ENCODE measurements at regions not wholly inside any gene's neighbourhood (a gene's known extent, or its start where the extent isn't known, plus 50 kb on each side); places are given as distances from the start of the nearest gene placed in this dataset.
"Not testable (repeated sequence)": the region's sequence is repeated elsewhere in the genome, so short reads cannot be mapped to it uniquely, and the experiment has no call there.

DNA sequence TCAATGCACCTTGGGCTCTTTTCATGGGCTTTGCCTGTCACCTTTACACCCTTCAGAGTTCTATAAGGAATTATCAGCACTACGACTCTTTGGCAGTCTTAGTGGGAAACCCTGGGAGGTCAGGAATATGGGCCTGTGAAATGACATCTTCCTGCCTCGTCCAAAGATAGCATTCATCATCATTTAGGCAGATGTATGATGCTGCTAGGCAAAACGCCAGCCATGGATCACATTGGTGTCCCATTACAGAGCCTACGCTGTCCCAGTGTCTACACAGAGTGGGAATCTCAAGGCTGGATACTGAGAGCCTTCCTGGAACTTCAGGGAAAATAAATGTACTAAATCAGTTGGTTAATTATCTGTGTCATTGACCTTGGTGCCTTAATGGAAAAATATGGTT is 259.4 kb upstream of the CELF2 start:
- Mint-ChIP-seq H3K27me3 (ENCODE audit: unreplicated experiment) (no peaks in the 10 kb centered on the region), H3K4me1 (ENCODE audit: unreplicated experiment) (no peaks in the 10 kb centered on the region), H3K4me3 (ENCODE audit: unreplicated experiment) (no peak overlapping the region), H3K27ac (ENCODE audit: unreplicated experiment) (no peak overlapping the region), H3K36me3 (ENCODE audit: low read depth, unreplicated experiment) (no peaks in the 10 kb centered on the region), H3K9me3 (ENCODE audit: unreplicated experiment) (no peaks in the 10 kb centered on the region)
- no peak for DNase-seq (ENCODE audit: low spot score)
- TF ChIP-seq, protein P1, sequence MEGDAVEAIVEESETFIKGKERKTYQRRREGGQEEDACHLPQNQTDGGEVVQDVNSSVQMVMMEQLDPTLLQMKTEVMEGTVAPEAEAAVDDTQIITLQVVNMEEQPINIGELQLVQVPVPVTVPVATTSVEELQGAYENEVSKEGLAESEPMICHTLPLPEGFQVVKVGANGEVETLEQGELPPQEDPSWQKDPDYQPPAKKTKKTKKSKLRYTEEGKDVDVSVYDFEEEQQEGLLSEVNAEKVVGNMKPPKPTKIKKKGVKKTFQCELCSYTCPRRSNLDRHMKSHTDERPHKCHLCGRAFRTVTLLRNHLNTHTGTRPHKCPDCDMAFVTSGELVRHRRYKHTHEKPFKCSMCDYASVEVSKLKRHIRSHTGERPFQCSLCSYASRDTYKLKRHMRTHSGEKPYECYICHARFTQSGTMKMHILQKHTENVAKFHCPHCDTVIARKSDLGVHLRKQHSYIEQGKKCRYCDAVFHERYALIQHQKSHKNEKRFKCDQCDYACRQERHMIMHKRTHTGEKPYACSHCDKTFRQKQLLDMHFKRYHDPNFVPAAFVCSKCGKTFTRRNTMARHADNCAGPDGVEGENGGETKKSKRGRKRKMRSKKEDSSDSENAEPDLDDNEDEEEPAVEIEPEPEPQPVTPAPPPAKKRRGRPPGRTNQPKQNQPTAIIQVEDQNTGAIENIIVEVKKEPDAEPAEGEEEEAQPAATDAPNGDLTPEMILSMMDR (IDR thresholded peaks at IDR 0.05; ENCODE audit: unreplicated experiment) = no peak

DNA sequence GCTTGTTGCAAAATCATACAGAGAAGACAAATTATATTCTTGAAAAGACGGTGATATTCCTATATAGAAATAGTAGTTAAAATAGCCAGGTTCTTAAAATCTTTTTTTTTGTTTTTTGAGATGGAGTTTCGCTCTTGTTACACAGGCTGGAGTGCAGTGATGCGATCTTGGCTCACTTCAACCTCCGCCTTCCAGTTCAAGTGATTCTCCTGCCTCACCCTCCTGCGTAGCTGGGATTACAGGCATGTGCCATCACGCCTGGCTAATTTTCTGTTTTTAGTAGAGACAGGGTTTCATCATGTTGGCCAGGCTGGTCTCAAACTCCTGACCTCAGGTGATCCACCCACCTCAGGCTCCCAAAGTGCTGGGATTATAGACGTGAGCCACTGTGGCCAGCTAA is 257.9 kb upstream of the CELF2 start:
- not testable (repeated sequence) for H3K27ac Mint-ChIP-seq (ENCODE audit: unreplicated experiment); DNase-seq (ENCODE audit: low spot score); H3K36me3 Mint-ChIP-seq (ENCODE audit: low read depth, unreplicated experiment); H3K4me1 Mint-ChIP-seq (ENCODE audit: unreplicated experiment); H3K4me3 Mint-ChIP-seq (ENCODE audit: unreplicated experiment); H3K9me3 Mint-ChIP-seq (ENCODE audit: unreplicated experiment); H3K27me3 Mint-ChIP-seq (ENCODE audit: unreplicated experiment)

DNA sequence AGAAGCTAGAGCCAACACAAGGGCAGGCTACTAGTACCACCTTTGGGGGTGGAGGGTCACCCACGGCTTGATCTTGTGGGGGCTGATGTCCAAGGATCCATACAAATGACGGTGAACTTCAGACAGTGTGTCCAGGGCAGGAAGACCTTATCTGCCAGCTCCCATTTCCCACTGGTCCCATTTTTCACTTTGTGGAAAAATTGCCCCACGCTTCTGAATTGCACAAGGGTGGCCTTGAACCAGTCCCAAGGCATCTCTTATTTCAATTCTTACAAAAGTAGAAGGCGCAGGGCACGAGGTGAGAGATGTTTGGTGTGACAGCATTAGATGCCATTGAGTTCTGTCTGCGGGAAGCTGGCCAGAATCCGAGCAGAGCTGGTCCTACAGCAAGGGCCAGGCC is 252.7 kb upstream of the CELF2 start:
- H3K27ac Mint-ChIP-seq (ENCODE audit: unreplicated experiment) = no peak overlapping the region
- no peaks in the 10 kb centered on the region for H3K4me1 Mint-ChIP-seq (ENCODE audit: unreplicated experiment)
- TF ChIP-seq, protein P1 (IDR thresholded peaks at IDR 0.05; ENCODE audit: unreplicated experiment) = no peak
- H3K27me3 Mint-ChIP-seq (ENCODE audit: unreplicated experiment) = no peaks in the 10 kb centered on the region
- no peaks in the 10 kb centered on the region for H3K36me3 Mint-ChIP-seq (ENCODE audit: low read depth, unreplicated experiment)
- H3K9me3 Mint-ChIP-seq (ENCODE audit: unreplicated experiment) = no peaks in the 10 kb centered on the region
- no peak overlapping the region for H3K4me3 Mint-ChIP-seq (ENCODE audit: unreplicated experiment)
- no peak for DNase-seq (ENCODE audit: low spot score)

DNA sequence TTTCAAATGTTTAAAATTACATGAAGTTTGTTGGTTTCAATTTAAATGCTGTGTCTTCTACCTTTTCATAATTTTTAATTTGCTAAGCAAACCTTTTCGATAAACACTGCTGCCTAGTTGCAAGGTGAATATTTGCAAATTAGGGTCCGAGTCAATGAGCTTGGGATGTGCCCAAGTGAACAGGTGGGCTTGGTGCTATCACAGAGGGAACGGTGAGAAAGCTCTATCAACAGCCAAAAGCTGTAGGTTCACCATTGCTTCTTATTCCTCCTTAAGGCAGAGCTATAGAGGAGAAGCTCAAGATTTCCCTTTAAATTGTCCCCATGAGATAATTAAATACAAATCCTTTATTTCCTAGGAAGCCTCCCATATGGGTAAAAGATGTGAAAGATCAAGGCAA is 245.3 kb upstream of the CELF2 start:
- H3K27me3 Mint-ChIP-seq (ENCODE audit: unreplicated experiment) = peaks cover 1% of the 10 kb centered on the region

DNA sequence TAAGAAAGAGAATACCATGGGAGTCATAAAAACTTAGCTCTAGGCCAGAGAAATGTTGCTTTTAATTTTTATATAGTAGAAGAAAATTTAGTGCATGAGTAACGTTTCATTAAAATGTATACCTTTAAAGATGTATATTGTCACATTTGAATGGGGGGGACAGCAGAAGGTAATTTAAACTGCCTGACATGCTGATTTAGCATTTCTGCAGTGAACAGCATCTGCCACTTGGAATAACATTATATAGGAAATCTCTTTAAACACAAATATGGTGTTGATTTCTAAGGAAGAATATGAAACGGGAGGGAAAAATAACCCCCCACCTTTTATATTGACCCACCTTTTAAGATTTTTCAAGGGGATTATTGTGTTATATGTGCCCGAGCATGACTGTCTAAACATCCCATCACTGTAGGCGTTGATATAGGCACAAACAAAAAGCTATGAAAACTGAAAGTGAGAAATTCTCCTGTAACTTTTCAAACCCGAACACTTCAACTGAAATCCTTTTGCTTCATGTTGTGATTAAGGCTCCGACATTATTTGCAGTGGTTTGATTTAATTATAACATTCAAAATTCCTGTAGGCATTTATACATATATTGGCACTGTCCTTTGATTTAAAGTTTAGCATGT is 244.7 kb upstream of the CELF2 start:
- Mint-ChIP-seq H3K27ac (ENCODE audit: unreplicated experiment) (no peak overlapping the region), H3K4me1 (ENCODE audit: unreplicated experiment) (no peaks in the 10 kb centered on the region), H3K36me3 (ENCODE audit: low read depth, unreplicated experiment) (no peaks in the 10 kb centered on the region), H3K27me3 (ENCODE audit: unreplicated experiment) (peaks cover 4% of the 10 kb centered on the region), H3K9me3 (ENCODE audit: unreplicated experiment) (no peaks in the 10 kb centered on the region), H3K4me3 (ENCODE audit: unreplicated experiment) (no peak overlapping the region)
- DNase-seq (ENCODE audit: low spot score) = no peak
- TF ChIP-seq, protein P1 (IDR thresholded peaks at IDR 0.05; ENCODE audit: unreplicated experiment) = no peak

More for the DNA sequence above, 245.3 kb upstream of the CELF2 start:
- no peak for DNase-seq (ENCODE audit: low spot score)
- no peaks in the 10 kb centered on the region for H3K36me3 Mint-ChIP-seq (ENCODE audit: low read depth, unreplicated experiment)
- H3K4me3 Mint-ChIP-seq (ENCODE audit: unreplicated experiment) = no peak overlapping the region
- H3K4me1 Mint-ChIP-seq (ENCODE audit: unreplicated experiment) = no peaks in the 10 kb centered on the region
- no peak overlapping the region for H3K27ac Mint-ChIP-seq (ENCODE audit: unreplicated experiment)
- no peaks in the 10 kb centered on the region for H3K9me3 Mint-ChIP-seq (ENCODE audit: unreplicated experiment)
- TF ChIP-seq, protein P1 (IDR thresholded peaks at IDR 0.05; ENCODE audit: unreplicated experiment) = no peak
